Natural killer cell (primary cell): ENCODE measurements at regions not wholly inside any gene's neighbourhood (a gene's known extent, or its start where the extent isn't known, plus 50 kb on each side); places are given as distances from the start of the nearest gene placed in this dataset.

Source experiments
- ATAC-seq, 3 donors: fragments of 150-1000 bp in 2 of 3; fragments of 200-7000 bp in 1 of 3; cut with Tn5 transposase; 1 replicate in 1 of 3; 2 replicates in 2 of 3; pipeline ENCODE4 v1.10.0; 2021; ENCODE audit warnings: mild to moderate bottlenecking in 2 of 3, moderate library complexity in 2 of 3
- DNase-seq, 2 donors: peaks; one replicate each; pipeline versions ENCODE4 v3.0.0 to v3.0.0-alpha.2; 2013 to 2021; ENCODE audit warnings: mixed read lengths in 1 of 2
- H3K27ac ChIP-seq: one replicate; pipeline ENCODE4 v1.5.1; 2013; ENCODE audit warnings: mild to moderate bottlenecking, low read length
- H3K27me3 ChIP-seq: one replicate; pipeline ENCODE4 v1.6.1; 2013; ENCODE audit warnings: low read length; ENCODE audit not compliant: control insufficient read depth, insufficient read depth
- H3K36me3 ChIP-seq: one replicate; pipeline ENCODE4 v1.6.1; 2013; ENCODE audit warnings: low read length; ENCODE audit not compliant: control insufficient read depth, insufficient read depth
- H3K4me1 ChIP-seq: one replicate; pipeline ENCODE4 v1.6.1; 2013; ENCODE audit warnings: low read length; ENCODE audit not compliant: control insufficient read depth, insufficient read depth
- H3K4me3 ChIP-seq: one replicate; pipeline ENCODE4 v1.5.1; 2013; ENCODE audit warnings: low read length
- H3K9me3 ChIP-seq: one replicate; pipeline ENCODE4 v1.6.1; 2013; ENCODE audit warnings: low read length; ENCODE audit not compliant: control insufficient read depth, insufficient read depth
- H3K27ac Mint-ChIP-seq, 2 donors: one replicate each; pipeline ENCODE4 v1.8.0; 2022; ENCODE audit warnings: mild to moderate bottlenecking in 2 of 2, mixed read lengths in 2 of 2, moderate library complexity in 1 of 2
- H3K27me3 Mint-ChIP-seq, 2 donors: one replicate each; pipeline ENCODE4 v1.8.0; 2022; ENCODE audit warnings: low read depth in 2 of 2, mixed read lengths in 2 of 2
- H3K36me3 Mint-ChIP-seq: one replicate; pipeline ENCODE4 v1.8.0; 2022; ENCODE audit warnings: mixed read lengths
- H3K4me1 Mint-ChIP-seq, 2 donors: one replicate each; pipeline ENCODE4 v1.8.0; 2022; ENCODE audit warnings: mixed read lengths in 2 of 2
- H3K4me3 Mint-ChIP-seq: one replicate; pipeline ENCODE4 v1.8.0; 2022; ENCODE audit warnings: mild to moderate bottlenecking, moderate library complexity, mixed read lengths
- H3K9me3 Mint-ChIP-seq, 2 donors: one replicate each; pipeline ENCODE4 v1.8.0; 2022; ENCODE audit warnings: mixed read lengths in 2 of 2
- CTCF ChIP-seq: fragments of 200-600 bp; IDR thresholded peaks from one replicate; pipeline ENCODE4 v1.8.0; 2022; ENCODE audit warnings: antibody characterized with exemption
- WGBS: methylation state at CpG from one replicate; pipeline ENCODE4 v1.1.7; 2013; ENCODE audit warnings: missing lambda C conversion rate; ENCODE audit not compliant: insufficient coverage; 5-methylcytosine and 5-hydroxymethylcytosine counted together
- intact Hi-C: fragments of 100-400 bp; cut with micrococcal nuclease; formaldehyde crosslinking; loops from one replicate; pipeline ENCODE4 v1.14.2; 2022

GRCh38 chr6:44004136-44004535 is 123.1 kb downstream of the MRPL14 start:
- intact Hi-C loops, result no loop called here
- WGBS, result 81% methylated on average over 9 of the region's 9 CpGs
- Histone ChIP-seq H3K4me3 (no peak overlapping the region), H3K4me1 (peaks cover 18% of the 10 kb centered on the region), H3K9me3 (no peaks in the 10 kb centered on the region), H3K36me3 (no peaks in the 10 kb centered on the region), H3K27me3 (peaks cover 40% of the 10 kb centered on the region), H3K27ac (no peak overlapping the region)
- H3K9me3 Mint-ChIP-seq, result no peaks in the 10 kb centered on the region
- H3K4me3 Mint-ChIP-seq, result peak overlapping the region; percentile 4
- peaks cover 0 to 22% of the 10 kb centered on the region in 2 donors for H3K4me1 Mint-ChIP-seq
- TF ChIP-seq CTCF, result no peak
- ATAC-seq (no peak), DNase-seq (no peak)
- no peaks in the 10 kb centered on the region for H3K36me3 Mint-ChIP-seq
- no peak overlapping the region for H3K27ac Mint-ChIP-seq
- H3K27me3 Mint-ChIP-seq, result peaks cover 54% of the 10 kb centered on the region in 2 donors

- H3K4me3 Mint-ChIP-seq, result peak overlapping the region; percentile 4
- peaks cover 49 to 53% of the 10 kb centered on the region in 2 donors for H3K27me3 Mint-ChIP-seq
- H3K4me3 ChIP-seq, result no peak overlapping the region
- DNase-seq (peak in 1 of 2 donors; percentile 43), ATAC-seq (peak in 1 of 3 donors; percentile 33)
- peaks cover 0 to 22% of the 10 kb centered on the region in 2 donors for H3K4me1 Mint-ChIP-seq
- H3K27ac ChIP-seq, result no peak overlapping the region
- 43% methylated on average over 22 of the region's 22 CpGs for WGBS
- peaks cover 40% of the 10 kb centered on the region for H3K27me3 ChIP-seq
- no peaks in the 10 kb centered on the region for H3K36me3 Mint-ChIP-seq
- no peak overlapping the region for H3K27ac Mint-ChIP-seq
- H3K9me3 Mint-ChIP-seq, result no peaks in the 10 kb centered on the region
- peaks cover 18% of the 10 kb centered on the region for H3K4me1 ChIP-seq
- H3K36me3 ChIP-seq, result no peaks in the 10 kb centered on the region
- TF ChIP-seq CTCF, result no peak
- intact Hi-C loops, result no loop called here
- H3K9me3 ChIP-seq, result no peaks in the 10 kb centered on the region
Measured at GRCh38 chr6:44003345-44004061, 123.7 kb downstream of the MRPL14 start.

- Histone ChIP-seq H3K4me3 (peak overlapping the region; percentile 24), H3K36me3 (no peaks in the 10 kb centered on the region), H3K4me1 (peaks cover 18% of the 10 kb centered on the region), H3K9me3 (no peaks in the 10 kb centered on the region), H3K27me3 (peaks cover 40% of the 10 kb centered on the region), H3K27ac (no peak overlapping the region)
- intact Hi-C loops, result no loop called here
- no peak for TF ChIP-seq CTCF
- Mint-ChIP-seq H3K4me1 (peaks cover 0 to 22% of the 10 kb centered on the region in 2 donors), H3K36me3 (no peaks in the 10 kb centered on the region), H3K9me3 (no peaks in the 10 kb centered on the region), H3K4me3 (peak overlapping the region; percentile 78), H3K27me3 (peaks cover 47 to 52% of the 10 kb centered on the region in 2 donors), H3K27ac (peak overlapping the region in 1 of 2 donors; percentile 35)
- 1% methylated on average over 76 of the region's 76 CpGs for WGBS
- peak; percentile 69 to 73 (median 71) for ATAC-seq
- DNase-seq, result peak; percentile 39 to 65
Measured at GRCh38 chr6:44002593-44003344, 124.5 kb downstream of the MRPL14 start.
